Pancreas (tissue), 10 donors: ENCODE measurements at regions not wholly inside any gene's neighbourhood (a gene's known extent, or its start where the extent isn't known, plus 50 kb on each side); places are given as distances from the start of the nearest gene placed in this dataset.

Source experiments
- ATAC-seq, 4 donors: fragments of 200-7000 bp; cut with Tn5 transposase; one replicate each; pipeline versions ENCODE4 v1.8.0 to v1.9.1; 2020; ENCODE audit warnings: mild to moderate bottlenecking in 4 of 4, moderate library complexity in 4 of 4
- DNase-seq, 6 donors: peaks; one replicate each; pipeline ENCODE4 v3.0.0-alpha.2; 2020
- FAIRE-seq: peaks from 2 replicates; lab custom pipeline; 2012; peaks lifted over from hg19 to GRCh38; lab: Jason Lieb, UNC
- H3K27ac ChIP-seq, 4 donors: fragments of 200-600 bp; sonication (generic); 1 replicate in 3 of 4; 2 replicates in 1 of 4; pipeline versions ENCODE4 v1.5.0 to v1.8.0; 2020
- H3K27me3 ChIP-seq, 4 donors: fragments of 200-600 bp; one replicate each; pipeline ENCODE4 v1.8.0; 2021
- H3K36me3 ChIP-seq, 3 donors: fragments of 200-600 bp; sonication (generic) in 1 of 3; one replicate each; pipeline versions ENCODE4 v1.5.0 to v1.8.0; 2020 to 2021
- H3K4me1 ChIP-seq, 3 donors: fragments of 200-600 bp; one replicate each; pipeline ENCODE4 v1.8.0; 2021
- H3K4me3 ChIP-seq, 4 donors: fragments of 200-600 bp; sonication (generic) in 2 of 4; one replicate each; pipeline versions ENCODE4 v1.5.0 to v1.8.0; 2020 to 2021
- H3K9me3 ChIP-seq, 4 donors: fragments of 200-600 bp; one replicate each; pipeline ENCODE4 v1.8.0; 2021
- WGBS, 2 donors: extraction: QIAGEN DNeasy Blood & Tissue Kit; methylation state at CpG; one replicate each; pipeline ENCODE4 v1.1.7; 2013; 5-methylcytosine and 5-hydroxymethylcytosine counted together
- intact Hi-C, 3 donors: fragments of 100-400 bp; cut with DNase I; formaldehyde crosslinking; loops; one replicate each; pipeline versions ENCODE4 v1.11.1 to v1.14.2; 2022
- TF ChIP-seq, protein P1 (sequence below), 4 donors: fragments of 200-600 bp; sonication (generic) in 3 of 4; IDR thresholded peaks; one replicate each; pipeline versions ENCODE4 v1.5.0 to v1.8.0; 2021; ENCODE audit warnings: antibody characterized with exemption in 4 of 4
- donor health status: healthy with polysubstance abuse.
- donor health status: DM: no; HTN: no; CAD: no; lungs with moderate emphysema.
- donor health status: DM: no; HTN: no; CAD: no.
- donor health status: control.
- donor health status: control.
- donor health status: Bipolar disorder and iron deficiency.
- donor health status: DM: yes; HTN: yes; CAD: no.
- donor health status: DM: no; HTN: no; CAD: no.
- donor health status: DM: no; HTN: no; CAD: no.
- donor health status: DM: yes; HTN: yes; CAD: no.

DNA sequence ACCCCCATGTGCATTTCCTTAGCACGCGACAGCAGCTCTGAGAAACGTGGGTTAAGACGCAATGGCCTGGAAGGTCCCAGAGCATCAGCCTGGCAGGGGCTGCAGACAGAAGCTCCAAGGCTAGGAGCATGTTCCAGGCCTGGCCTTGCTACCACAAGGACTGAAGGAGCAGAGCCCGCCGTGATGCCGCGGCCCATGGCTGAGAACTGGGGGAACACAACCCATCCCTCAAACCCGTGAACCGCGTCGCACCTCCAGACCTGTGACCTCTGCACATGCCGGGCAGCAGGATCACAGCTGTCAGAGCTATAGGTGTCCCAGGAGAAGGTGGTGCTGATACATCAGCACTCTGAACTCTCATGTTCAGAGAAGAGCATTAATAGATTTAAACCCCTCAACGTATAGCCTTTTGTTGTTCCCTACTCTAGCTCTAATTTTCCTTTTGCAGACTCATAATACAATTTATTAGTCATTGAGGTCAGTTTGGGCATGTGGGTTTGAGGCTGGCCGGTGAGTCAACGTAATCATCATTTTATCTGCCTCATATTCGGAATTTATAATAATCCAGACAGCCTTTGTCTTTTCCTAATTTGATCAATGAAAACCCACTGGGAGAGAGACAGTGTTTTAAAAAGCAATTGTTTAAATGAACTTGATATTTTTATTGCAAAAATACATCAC, 222.5 kb upstream of the TCERG1L start:
- ATAC-seq (no peak), DNase-seq (no peak), FAIRE-seq (no peak)
- H3K36me3 ChIP-seq: no peaks in the 10 kb centered on the region
- TF ChIP-seq, protein P1, sequence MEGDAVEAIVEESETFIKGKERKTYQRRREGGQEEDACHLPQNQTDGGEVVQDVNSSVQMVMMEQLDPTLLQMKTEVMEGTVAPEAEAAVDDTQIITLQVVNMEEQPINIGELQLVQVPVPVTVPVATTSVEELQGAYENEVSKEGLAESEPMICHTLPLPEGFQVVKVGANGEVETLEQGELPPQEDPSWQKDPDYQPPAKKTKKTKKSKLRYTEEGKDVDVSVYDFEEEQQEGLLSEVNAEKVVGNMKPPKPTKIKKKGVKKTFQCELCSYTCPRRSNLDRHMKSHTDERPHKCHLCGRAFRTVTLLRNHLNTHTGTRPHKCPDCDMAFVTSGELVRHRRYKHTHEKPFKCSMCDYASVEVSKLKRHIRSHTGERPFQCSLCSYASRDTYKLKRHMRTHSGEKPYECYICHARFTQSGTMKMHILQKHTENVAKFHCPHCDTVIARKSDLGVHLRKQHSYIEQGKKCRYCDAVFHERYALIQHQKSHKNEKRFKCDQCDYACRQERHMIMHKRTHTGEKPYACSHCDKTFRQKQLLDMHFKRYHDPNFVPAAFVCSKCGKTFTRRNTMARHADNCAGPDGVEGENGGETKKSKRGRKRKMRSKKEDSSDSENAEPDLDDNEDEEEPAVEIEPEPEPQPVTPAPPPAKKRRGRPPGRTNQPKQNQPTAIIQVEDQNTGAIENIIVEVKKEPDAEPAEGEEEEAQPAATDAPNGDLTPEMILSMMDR (IDR thresholded peaks at IDR 0.05): no peak
- 74 to 85% methylated on average over 17 of the region's 17 CpGs for WGBS, 2 donors
- no peak overlapping the region for H3K4me3 ChIP-seq
- no peaks in the 10 kb centered on the region for H3K9me3 ChIP-seq
- no peaks in the 10 kb centered on the region for H3K27me3 ChIP-seq
- H3K4me1 ChIP-seq: no peaks in the 10 kb centered on the region
- H3K27ac ChIP-seq: no peak overlapping the region
- intact Hi-C loops: no loop called here

DNA sequence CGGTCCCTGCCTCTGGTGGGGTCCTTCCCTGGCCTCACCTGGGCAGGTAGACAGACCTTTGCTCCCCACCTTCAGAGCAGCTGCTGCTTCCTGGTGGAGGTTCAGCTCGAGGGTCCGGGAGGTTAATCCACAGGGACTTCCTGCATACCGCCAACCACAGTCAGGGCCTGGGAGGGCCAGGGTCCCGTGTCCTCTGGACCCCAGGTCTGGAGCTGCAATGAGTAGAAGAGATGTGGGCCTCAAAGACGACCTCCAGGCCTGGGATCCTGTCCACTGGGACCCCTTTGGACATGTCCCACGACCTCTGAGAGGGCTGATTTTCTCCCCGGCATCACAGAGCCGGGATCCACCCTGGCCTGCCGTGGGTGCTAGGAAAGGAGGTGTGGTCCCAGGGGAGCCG, 223.3 kb upstream of the TCERG1L start:
- TF ChIP-seq, protein P1 (IDR thresholded peaks at IDR 0.05): no peak
- Histone ChIP-seq H3K27me3 (no peaks in the 10 kb centered on the region), H3K36me3 (no peaks in the 10 kb centered on the region), H3K4me1 (no peaks in the 10 kb centered on the region), H3K9me3 (no peaks in the 10 kb centered on the region), H3K27ac (no peak overlapping the region), H3K4me3 (no peak overlapping the region)
- DNase-seq (no peak), FAIRE-seq (no peak), ATAC-seq (no peak)
- intact Hi-C loops: no loop called here
- 68 to 74% methylated on average over 11 of the region's 11 CpGs for WGBS, 2 donors

DNA sequence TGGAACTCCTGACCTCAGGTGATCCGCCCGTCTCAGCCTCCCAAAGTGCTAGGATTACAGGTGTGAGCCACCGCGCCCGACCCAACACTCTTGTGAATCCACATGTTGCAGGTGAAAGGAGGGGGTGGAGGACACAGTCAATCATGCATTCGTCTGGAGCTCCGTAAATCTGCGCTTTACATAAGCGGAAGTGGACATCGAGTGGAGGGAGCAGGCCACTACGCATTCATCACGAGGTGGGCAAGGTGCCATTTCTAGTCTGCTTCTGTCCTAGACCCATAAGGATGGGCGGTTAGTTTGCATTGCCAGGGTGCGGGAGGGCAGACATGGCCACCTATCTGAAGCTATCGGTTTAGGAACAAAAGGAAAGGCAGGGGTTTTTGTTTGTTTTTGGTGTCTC, 225.2 kb upstream of the TCERG1L start:
- Histone ChIP-seq H3K9me3 (no peaks in the 10 kb centered on the region), H3K36me3 (no peaks in the 10 kb centered on the region), H3K4me1 (no peaks in the 10 kb centered on the region), H3K27ac (no peak overlapping the region), H3K4me3 (no peak overlapping the region), H3K27me3 (no peaks in the 10 kb centered on the region)
- FAIRE-seq (no peak), DNase-seq (no peak), ATAC-seq (no peak)
- 80 to 82% methylated on average over 15 of the region's 15 CpGs for WGBS, 2 donors
- intact Hi-C loops: no loop called here
- TF ChIP-seq, protein P1 (IDR thresholded peaks at IDR 0.05): no peak

DNA sequence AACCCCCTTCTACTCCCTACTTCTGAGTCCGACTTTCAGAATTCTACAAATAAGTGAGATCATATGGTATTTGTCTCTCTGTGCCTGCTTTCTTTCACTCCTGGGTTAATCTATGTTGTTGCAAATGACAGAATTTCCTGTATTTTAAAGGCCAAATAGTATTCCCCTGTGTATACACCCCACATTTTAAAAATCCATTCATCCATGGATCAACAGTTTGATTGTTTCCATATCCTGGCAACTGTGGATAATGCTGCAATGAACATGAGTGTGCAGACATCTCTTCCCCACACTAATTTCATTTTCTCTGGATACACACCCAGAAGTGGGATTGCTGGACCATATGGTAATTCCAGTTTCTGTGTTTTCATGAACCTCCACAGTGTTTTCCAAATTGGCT, 225.8 kb upstream of the TCERG1L start:
- TF ChIP-seq, protein P1 (IDR thresholded peaks at IDR 0.05): no peak
- Histone ChIP-seq H3K9me3 (no peaks in the 10 kb centered on the region), H3K27ac (no peak overlapping the region), H3K27me3 (no peaks in the 10 kb centered on the region), H3K36me3 (no peaks in the 10 kb centered on the region), H3K4me3 (no peak overlapping the region), H3K4me1 (no peaks in the 10 kb centered on the region)
- DNase-seq (no peak), FAIRE-seq (no peak), ATAC-seq (no peak)
- intact Hi-C loops: no loop called here
- WGBS, 2 donors: 35 to 40% methylated on average over 1 of the region's 1 CpG

DNA sequence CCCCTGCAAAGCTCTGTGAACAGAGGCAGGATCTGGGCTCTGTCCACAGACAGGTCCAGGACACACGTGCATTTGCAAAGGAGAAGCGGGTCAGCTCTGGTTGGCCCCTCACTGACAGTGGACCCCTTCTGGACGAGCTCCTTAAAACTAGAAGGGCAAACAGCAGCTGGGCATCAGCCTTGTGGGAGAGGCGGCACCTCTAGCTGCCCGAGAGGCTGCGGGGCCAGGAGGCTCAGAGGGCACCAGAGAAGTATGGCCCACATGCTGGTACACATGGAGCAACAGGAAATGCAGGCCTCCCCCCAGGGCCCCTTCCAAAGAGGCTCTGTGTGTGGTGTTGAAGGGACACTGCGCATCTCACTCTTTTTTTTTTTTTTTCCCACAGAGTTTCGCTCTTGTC, 233.0 kb upstream of the TCERG1L start:
- ATAC-seq (no peak), FAIRE-seq (no peak), DNase-seq (no peak)
- H3K27ac ChIP-seq: no peak overlapping the region
- WGBS, 2 donors: 73 to 81% methylated on average over 8 of the region's 8 CpGs
- no peaks in the 10 kb centered on the region for H3K9me3 ChIP-seq
- no peak overlapping the region for H3K4me3 ChIP-seq
- H3K27me3 ChIP-seq: peaks cover 0 to 4% (median 0%) of the 10 kb centered on the region in 4 donors
- H3K36me3 ChIP-seq: no peaks in the 10 kb centered on the region
- TF ChIP-seq, protein P1 (IDR thresholded peaks at IDR 0.05): no peak
- intact Hi-C loops: no loop called here
- no peaks in the 10 kb centered on the region for H3K4me1 ChIP-seq
